Trophoblast cell (in vitro differentiated cells and primary cell): ENCODE measurements at regions not wholly inside any gene's neighbourhood (a gene's known extent, or its start where the extent isn't known, plus 50 kb on each side); places are given as distances from the start of the nearest gene placed in this dataset.

Experiments
- DNase-seq, 2 donors: peaks; one replicate each; pipeline ENCODE4 v3.0.0-alpha.2; 2016
- H2AFZ ChIP-seq: 2 replicates; pipeline ENCODE4 v1.6.1; 2013; ENCODE audit warnings: low read length, moderate library complexity, mild to moderate bottlenecking; ENCODE audit not compliant: insufficient read depth, poor library complexity
- H2AK5ac ChIP-seq: 2 replicates; pipeline ENCODE4 v1.6.1; 2013; ENCODE audit warnings: mild to moderate bottlenecking, low read length
- H2BK120ac ChIP-seq: 2 replicates; pipeline ENCODE4 v1.6.1; 2013; ENCODE audit warnings: low read length, mild to moderate bottlenecking, moderate library complexity; ENCODE audit not compliant: insufficient read depth, poor library complexity
- H2BK12ac ChIP-seq: 2 replicates; pipeline ENCODE4 v1.6.1; 2013; ENCODE audit warnings: mild to moderate bottlenecking, low read length, moderate library complexity
- H2BK5ac ChIP-seq: 2 replicates; pipeline ENCODE4 v1.6.1; 2013; ENCODE audit warnings: low read length, low read depth, moderate library complexity, mild to moderate bottlenecking; ENCODE audit not compliant: poor library complexity
- H3K14ac ChIP-seq: 2 replicates; pipeline ENCODE4 v1.6.1; 2013; ENCODE audit warnings: mild to moderate bottlenecking, low read length
- H3K18ac ChIP-seq: 2 replicates; pipeline ENCODE4 v1.6.1; 2013; ENCODE audit warnings: mild to moderate bottlenecking, low read length
- H3K23ac ChIP-seq: 2 replicates; pipeline ENCODE4 v1.6.1; 2013; ENCODE audit warnings: low read length
- H3K27ac ChIP-seq: 2 replicates; pipeline ENCODE4 v1.5.1; 2013; ENCODE audit warnings: low read depth, mild to moderate bottlenecking, inconsistent platforms, low read length, moderate library complexity
- H3K27me3 ChIP-seq: 2 replicates; pipeline ENCODE4 v1.6.1; 2013; ENCODE audit warnings: inconsistent platforms, mild to moderate bottlenecking, low read length, moderate library complexity; ENCODE audit not compliant: insufficient read depth
- H3K36me3 ChIP-seq, 2 experiments: 1 replicate in 1 of 2; 2 replicates in 1 of 2; pipeline ENCODE4 v1.6.1; 2013; ENCODE audit warnings: low read length in 2 of 2, mild to moderate bottlenecking in 2 of 2, moderate library complexity in 1 of 2; ENCODE audit not compliant: insufficient read depth in 2 of 2, control insufficient read depth in 1 of 2
- H3K4ac ChIP-seq: 2 replicates; pipeline ENCODE4 v1.6.1; 2013; ENCODE audit warnings: low read depth, mild to moderate bottlenecking, low read length, moderate library complexity
- H3K4me1 ChIP-seq, 2 experiments: 1 replicate in 1 of 2; 2 replicates in 1 of 2; pipeline ENCODE4 v1.6.1; 2013; ENCODE audit warnings: low read length in 2 of 2, mild to moderate bottlenecking in 2 of 2, moderate library complexity in 1 of 2; ENCODE audit not compliant: insufficient read depth in 2 of 2, control insufficient read depth in 1 of 2
- H3K4me2 ChIP-seq: 2 replicates; pipeline ENCODE4 v1.6.1; 2013; ENCODE audit warnings: inconsistent platforms, mild to moderate bottlenecking, low read length, moderate library complexity
- H3K4me3 ChIP-seq: 2 replicates; pipeline ENCODE4 v1.5.1; 2013; ENCODE audit warnings: mild to moderate bottlenecking, low read depth, low read length, inconsistent platforms
- H3K79me1 ChIP-seq: one replicate; pipeline ENCODE4 v1.6.1; 2013; ENCODE audit warnings: low read length
- H3K79me2 ChIP-seq: 2 replicates; pipeline ENCODE4 v1.6.1; 2013; ENCODE audit warnings: low read length, mild to moderate bottlenecking; ENCODE audit not compliant: control insufficient read depth, insufficient read depth, poor library complexity
- H3K9ac ChIP-seq: 2 replicates; pipeline ENCODE4 v1.6.1; 2013; ENCODE audit warnings: mild to moderate bottlenecking, low read length
- H3K9me3 ChIP-seq: 2 replicates; pipeline ENCODE4 v1.6.1; 2013; ENCODE audit warnings: low read depth, mild to moderate bottlenecking, control low read depth, inconsistent platforms, low read length; ENCODE audit not compliant: insufficient read depth
- H4K12ac ChIP-seq: 2 replicates; pipeline ENCODE4 v1.6.1; 2013; ENCODE audit warnings: low read depth, mild to moderate bottlenecking, low read length, moderate library complexity
- H4K8ac ChIP-seq: 2 replicates; pipeline ENCODE4 v1.6.1; 2013; ENCODE audit warnings: low read depth, mild to moderate bottlenecking, low read length, moderate library complexity
- H4K91ac ChIP-seq: one replicate; pipeline ENCODE4 v1.6.1; 2013; ENCODE audit warnings: low read depth, mild to moderate bottlenecking, low read length, moderate library complexity
- WGBS: extraction: QIAGEN DNeasy Blood & Tissue Kit; methylation state at CpG from one replicate; pipeline ENCODE4 v1.1.7; 2013; ENCODE audit warnings: missing lambda C conversion rate; ENCODE audit not compliant: insufficient read length, insufficient coverage; ENCODE audit errors: extremely low coverage; 5-methylcytosine and 5-hydroxymethylcytosine counted together

DNA sequence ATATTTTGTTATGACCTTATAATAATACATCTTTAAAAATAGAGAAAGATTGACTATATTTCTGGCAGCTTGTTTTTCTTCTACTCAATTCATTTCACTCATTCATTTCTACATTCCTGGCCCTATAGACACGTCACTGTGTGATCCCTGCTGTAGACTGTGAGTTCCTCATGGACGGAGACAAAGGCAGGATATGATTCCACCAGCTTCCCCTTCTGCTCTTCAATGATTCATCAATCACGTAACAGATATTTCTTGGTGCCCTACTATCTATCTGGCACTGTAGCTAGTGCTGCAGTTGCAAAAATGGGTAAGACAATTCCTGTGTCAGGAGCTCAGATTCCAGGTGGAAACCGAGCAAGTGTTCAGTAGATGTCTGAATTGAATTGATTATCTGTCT lies 415.0 kb downstream of the SFMBT2 start:
- Histone ChIP-seq H3K4ac (no peak overlapping the region), H3K27me3 (no peaks in the 10 kb centered on the region), H3K4me1 (no peaks in the 10 kb centered on the region), H3K9me3 (no peaks in the 10 kb centered on the region), H2AK5ac (no peak overlapping the region), H2BK120ac (no peak overlapping the region), H4K91ac (no peak overlapping the region), H3K79me2 (no peaks in the 10 kb centered on the region), H3K27ac (no peak overlapping the region), H2BK12ac (no peak overlapping the region), H3K4me3 (no peak overlapping the region), H4K12ac (no peak overlapping the region), H3K4me2 (no peak overlapping the region), H3K23ac (no peak overlapping the region), H3K14ac (no peak overlapping the region), H3K18ac (no peak overlapping the region), H2AFZ (no peak overlapping the region), H3K79me1 (no peaks in the 10 kb centered on the region), H2BK5ac (no peak overlapping the region), H3K36me3 (no peaks in the 10 kb centered on the region), H4K8ac (no peak overlapping the region), H3K9ac (no peak overlapping the region)
- DNase-seq = peak in 1 of 2 donors; percentile 10
- no CpG with 5 or more reads among the region's 4 CpGs for WGBS

GRCh38 chr10:6995341-6995740 lies 415.3 kb upstream of the PRKCQ start:
- H3K4ac ChIP-seq = no peak overlapping the region
- H3K27ac ChIP-seq = no peak overlapping the region
- WGBS = no CpG with 5 or more reads among the region's 3 CpGs
- no peak overlapping the region for H4K12ac ChIP-seq
- H2BK120ac ChIP-seq = no peak overlapping the region
- H3K23ac ChIP-seq = no peak overlapping the region
- no peaks in the 10 kb centered on the region for H3K27me3 ChIP-seq
- H2AK5ac ChIP-seq = no peak overlapping the region
- no peaks in the 10 kb centered on the region for H3K9me3 ChIP-seq
- H3K9ac ChIP-seq = no peak overlapping the region
- no peak overlapping the region for H2BK5ac ChIP-seq
- H3K14ac ChIP-seq = no peak overlapping the region
- no peak overlapping the region for H3K4me3 ChIP-seq
- H3K4me2 ChIP-seq = no peak overlapping the region
- H3K79me2 ChIP-seq = no peaks in the 10 kb centered on the region
- H4K91ac ChIP-seq = no peak overlapping the region
- H3K18ac ChIP-seq = no peak overlapping the region
- no peak for DNase-seq
- no peak overlapping the region for H2BK12ac ChIP-seq
- H4K8ac ChIP-seq = no peak overlapping the region
- no peak overlapping the region for H2AFZ ChIP-seq
- H3K79me1 ChIP-seq = no peaks in the 10 kb centered on the region
- H3K4me1 ChIP-seq = no peaks in the 10 kb centered on the region
- no peaks in the 10 kb centered on the region for H3K36me3 ChIP-seq

- Histone ChIP-seq H2AK5ac (no peak overlapping the region), H3K23ac (no peak overlapping the region), H3K9ac (no peak overlapping the region), H4K91ac (no peak overlapping the region), H2AFZ (no peak overlapping the region), H3K4ac (no peak overlapping the region), H3K4me1 (no peaks in the 10 kb centered on the region), H2BK120ac (no peak overlapping the region), H3K79me1 (no peaks in the 10 kb centered on the region), H3K18ac (no peak overlapping the region), H3K27me3 (no peaks in the 10 kb centered on the region), H3K79me2 (no peaks in the 10 kb centered on the region), H3K4me2 (no peak overlapping the region), H2BK5ac (no peak overlapping the region), H3K9me3 (peaks cover 2% of the 10 kb centered on the region), H4K8ac (no peak overlapping the region), H2BK12ac (no peak overlapping the region), H4K12ac (no peak overlapping the region), H3K36me3 (no peaks in the 10 kb centered on the region), H3K14ac (no peak overlapping the region), H3K4me3 (no peak overlapping the region), H3K27ac (no peak overlapping the region)
- DNase-seq = no peak
These were observed 410.8 kb upstream of the PRKCQ start for GRCh38 chr10:6990891-6991290.

GRCh38 chr10:6988654-6989053 lies 408.6 kb upstream of the PRKCQ start:
- no CpG with 5 or more reads among the region's 4 CpGs for WGBS
- Histone ChIP-seq H4K8ac (no peak overlapping the region), H2AK5ac (no peak overlapping the region), H4K12ac (no peak overlapping the region), H3K9ac (no peak overlapping the region), H3K27ac (no peak overlapping the region), H3K4me2 (no peak overlapping the region), H3K4me1 (no peaks in the 10 kb centered on the region), H3K79me2 (no peaks in the 10 kb centered on the region), H3K14ac (no peak overlapping the region), H3K18ac (no peak overlapping the region), H3K4ac (no peak overlapping the region), H2AFZ (no peak overlapping the region), H3K79me1 (no peaks in the 10 kb centered on the region), H3K4me3 (no peak overlapping the region), H3K23ac (no peak overlapping the region), H3K36me3 (no peaks in the 10 kb centered on the region), H2BK5ac (no peak overlapping the region), H3K9me3 (peaks cover 2% of the 10 kb centered on the region), H2BK120ac (no peak overlapping the region), H2BK12ac (no peak overlapping the region), H4K91ac (no peak overlapping the region), H3K27me3 (no peaks in the 10 kb centered on the region)
- DNase-seq = peak in 1 of 2 donors; percentile 2
